HG03442 (cell line): ENCODE measurements at regions not wholly inside any gene's neighbourhood (a gene's known extent, or its start where the extent isn't known, plus 50 kb on each side); places are given as distances from the start of the nearest gene placed in this dataset.

ENCODE experiments used
- ATAC-seq: cut with Tn5 transposase; IDR thresholded peaks from one replicate; pipeline ENCODE4 v1.9.1; 2021; ENCODE audit warnings: mild to moderate bottlenecking, moderate library complexity; ENCODE audit not compliant: unreplicated experiment

DNA sequence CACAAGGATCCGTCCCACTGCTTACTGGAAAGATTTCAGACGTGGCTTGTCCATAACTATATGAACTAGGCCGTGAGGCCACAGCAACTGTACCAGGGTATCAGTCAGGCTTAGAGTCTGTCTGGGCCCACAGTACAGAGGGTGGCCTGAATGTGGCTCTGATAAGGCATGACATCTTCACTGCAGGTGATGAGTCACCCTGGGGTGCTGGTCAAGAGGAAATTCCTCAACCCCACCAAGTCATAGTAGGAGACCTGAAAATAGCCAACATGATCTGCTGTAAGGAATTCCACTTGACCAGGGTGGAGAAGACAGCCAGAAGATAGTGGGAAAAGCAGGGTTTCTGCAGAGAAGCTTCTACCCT, 107.7 kb downstream of the INHBB start:
- no peak for ATAC-seq

DNA sequence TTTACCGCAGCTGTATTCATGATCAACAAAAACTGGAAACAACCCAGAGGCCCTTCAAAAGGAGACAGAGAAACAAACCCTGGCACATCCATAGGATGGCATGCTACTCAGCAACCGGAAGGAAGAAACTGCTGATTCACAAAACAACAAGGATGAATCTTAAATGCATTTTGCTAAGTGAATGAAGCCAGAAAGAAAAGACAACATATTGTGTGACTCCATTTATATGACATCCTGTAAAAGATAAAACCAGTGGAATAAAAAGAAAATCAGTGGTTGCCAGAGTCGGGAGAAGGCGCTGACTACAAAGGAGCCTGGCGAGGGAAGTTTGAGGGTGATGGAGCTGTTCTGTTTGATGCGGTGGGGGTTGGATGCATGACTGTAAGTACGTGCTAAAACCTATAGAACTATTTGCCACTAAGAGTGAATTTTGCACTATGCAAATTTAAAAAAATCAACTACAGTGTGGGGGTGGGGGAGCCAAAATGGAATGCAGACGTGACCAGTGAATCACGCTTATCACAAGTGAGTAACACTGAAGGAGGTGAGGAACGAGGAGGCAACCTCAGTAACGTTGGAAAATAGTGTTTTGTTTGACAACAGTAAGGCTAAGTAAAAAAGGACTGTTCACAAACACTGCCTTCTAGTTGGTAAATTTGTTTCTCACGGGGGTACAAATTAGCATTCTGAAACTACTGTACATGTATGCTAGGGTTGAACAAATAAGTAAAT, 108.9 kb downstream of the INHBB start:
- ATAC-seq = no peak

- ATAC-seq = no peak
These were observed 109.5 kb downstream of the INHBB start for GRCh38 chr2:120455390-120455789.

- ATAC-seq = no peak
These were observed 110.9 kb downstream of the INHBB start for GRCh38 chr2:120456867-120457266.

DNA sequence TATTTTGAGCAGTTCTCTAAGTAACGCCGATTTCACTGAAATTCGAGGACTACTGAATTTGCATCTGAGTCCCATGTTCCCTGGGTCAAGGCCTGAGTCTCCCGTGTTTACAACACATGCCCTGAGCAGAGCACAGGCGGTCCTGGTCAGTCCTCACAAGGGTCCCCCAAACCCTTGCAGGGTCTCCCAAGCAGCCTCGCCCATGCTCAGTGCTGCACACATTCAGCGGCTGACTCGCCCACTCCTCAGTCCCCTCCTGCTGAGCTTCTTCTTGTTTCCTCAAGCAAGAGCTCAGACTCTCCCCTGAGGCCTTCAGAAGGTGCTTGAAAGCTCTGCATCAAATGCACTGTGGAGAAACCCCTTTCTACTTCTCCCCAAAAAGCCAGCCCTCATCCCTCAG, 114.6 kb downstream of the INHBB start:
- ATAC-seq = no peak

DNA sequence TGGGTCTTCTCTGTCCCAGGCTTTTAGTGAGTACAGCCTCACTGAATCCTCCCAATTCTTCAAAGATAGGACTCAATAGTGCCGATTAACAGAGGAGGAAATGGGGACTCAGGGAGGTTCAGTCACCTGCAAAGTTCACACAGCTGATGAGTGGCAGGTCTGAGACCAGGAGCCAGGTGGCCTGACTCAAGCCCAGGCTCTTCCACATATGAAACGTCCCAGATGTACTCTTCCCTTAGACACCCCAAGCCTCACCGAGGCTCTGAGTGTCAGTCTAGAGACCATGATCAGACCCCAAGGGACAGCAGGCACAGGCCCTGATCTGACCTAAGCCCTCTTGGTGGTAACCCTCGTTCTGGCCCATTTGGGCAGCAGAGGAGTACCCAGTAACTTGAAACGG, 115.2 kb downstream of the INHBB start:
- no peak for ATAC-seq

DNA sequence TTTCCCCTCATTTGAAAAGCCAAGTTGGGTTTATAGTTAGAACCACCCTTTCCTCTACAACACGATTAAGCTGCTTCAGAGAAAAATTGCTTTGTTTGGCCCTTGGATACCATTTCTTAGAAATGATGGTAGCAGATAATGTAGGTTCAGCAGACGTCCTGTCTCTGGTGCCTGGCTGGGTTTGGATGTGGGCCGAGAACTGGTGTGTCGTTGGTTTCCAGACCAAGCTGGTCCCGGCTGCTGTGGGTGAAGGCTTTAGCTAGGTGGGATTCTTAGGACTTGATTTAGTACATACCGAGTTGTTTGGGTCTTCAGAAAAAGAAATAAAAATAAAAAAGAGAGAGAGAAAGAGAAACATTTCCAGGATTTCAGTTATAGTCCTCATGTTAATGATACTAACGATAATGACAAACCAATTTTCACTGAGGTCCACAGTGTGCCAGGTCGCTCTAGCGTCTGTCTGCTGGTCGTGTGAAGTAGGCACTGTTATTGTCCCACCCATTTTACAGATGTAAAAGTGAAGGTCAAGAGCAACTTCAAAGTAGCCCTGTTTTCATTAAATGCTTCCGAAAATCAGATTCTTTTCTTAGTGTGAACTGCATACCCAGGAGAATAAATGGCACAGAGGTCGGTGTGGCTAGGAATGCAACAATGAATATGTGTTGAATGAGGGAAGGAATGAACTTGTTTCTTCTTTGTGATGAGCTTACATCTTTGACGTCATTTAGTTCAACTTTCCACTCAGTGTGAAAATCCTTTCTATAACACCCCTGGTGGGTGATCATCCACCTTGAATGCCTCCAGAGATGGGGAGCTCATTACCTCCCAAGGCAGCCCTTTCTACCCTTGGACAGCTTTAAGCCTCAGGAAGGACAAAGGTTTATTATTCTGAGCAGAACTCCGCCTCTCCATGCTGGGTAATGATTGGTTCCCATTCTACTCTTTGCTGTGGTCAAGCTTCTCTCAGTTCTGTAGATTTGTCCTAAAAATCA, 115.9 kb downstream of the INHBB start:
- no peak for ATAC-seq

GRCh38 chr2:120463527-120463926, 117.6 kb downstream of the INHBB start:
- ATAC-seq = no peak

DNA sequence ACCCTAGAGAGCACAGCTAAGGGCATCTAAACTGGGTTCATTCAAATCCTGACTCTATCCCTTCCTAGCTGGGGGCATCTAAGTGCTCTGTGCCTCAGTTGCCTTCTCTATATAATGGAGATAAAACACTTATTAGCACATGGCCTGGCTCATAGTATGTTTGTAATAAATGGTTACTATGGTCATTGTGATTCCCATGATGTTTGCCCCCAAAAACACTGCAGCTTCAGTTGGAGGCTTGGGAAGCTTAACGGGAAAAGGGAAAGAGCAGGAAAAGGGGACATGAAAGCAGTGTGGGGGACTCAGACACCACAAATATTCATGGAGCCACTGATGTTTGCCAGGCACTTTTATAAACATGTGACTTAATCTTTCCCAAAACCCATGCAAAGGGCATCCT, 118.1 kb downstream of the INHBB start:
- no peak for ATAC-seq

- ATAC-seq = no peak
These were observed 118.6 kb downstream of the INHBB start for GRCh38 chr2:120464448-120464931.

DNA sequence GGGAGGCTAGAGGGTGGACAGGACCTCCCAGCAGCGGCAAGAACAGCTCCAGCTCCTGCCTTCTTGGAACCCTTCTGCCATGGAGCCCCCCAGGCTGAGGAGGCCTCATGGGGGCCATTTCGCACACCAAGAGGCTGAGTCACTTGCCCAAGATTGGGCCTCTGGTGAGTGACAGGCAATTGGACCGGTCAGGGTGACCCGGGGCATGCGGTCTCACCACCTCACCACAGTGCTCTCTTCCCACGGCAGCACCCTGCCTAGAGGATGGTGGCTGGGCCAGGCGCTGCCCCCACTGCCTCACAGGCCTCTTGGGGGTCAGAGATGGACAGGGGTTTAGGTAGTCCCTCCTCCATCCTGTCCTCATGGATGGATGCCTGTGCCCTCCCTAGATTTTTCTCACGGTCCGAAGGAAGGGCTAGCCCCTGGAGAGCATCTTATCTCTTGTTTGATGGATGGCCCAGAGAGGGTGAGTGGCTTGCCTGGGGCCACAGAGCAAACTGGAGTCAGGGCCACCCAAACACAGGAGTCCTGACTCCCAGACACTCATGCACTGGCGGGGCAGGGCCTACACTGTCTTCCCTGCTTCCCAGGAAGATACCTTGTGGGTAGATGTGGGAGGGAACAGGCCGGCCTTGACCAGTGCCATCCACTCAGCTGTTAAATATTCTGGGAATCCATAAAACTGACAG, 119.2 kb downstream of the INHBB start:
- ATAC-seq = no peak

- no peak for ATAC-seq
These were observed 119.7 kb downstream of the INHBB start for GRCh38 chr2:120465701-120465988.

GRCh38 chr2:120465989-120466703, 120.2 kb downstream of the INHBB start:
- ATAC-seq = no peak

DNA sequence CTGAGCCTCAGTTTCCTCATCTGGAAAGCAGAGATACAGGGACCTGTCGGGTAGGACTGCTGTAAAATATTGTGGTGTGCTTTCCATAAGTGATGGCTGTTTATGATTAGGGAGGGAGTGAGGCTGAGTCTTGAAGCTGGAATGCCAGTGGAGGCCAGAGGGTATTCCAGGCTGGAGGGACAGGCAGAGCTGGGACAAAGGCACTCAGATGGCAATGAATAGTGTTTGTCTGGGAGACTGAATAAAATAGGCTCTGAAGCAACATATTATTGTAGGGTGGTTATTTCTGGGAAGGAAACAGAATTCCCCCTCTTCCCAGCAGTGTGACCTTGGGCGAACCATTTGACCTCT, 120.7 kb downstream of the INHBB start:
- no peak for ATAC-seq

- ATAC-seq = no peak
These were observed 122.2 kb downstream of the INHBB start for GRCh38 chr2:120468136-120468535.

DNA sequence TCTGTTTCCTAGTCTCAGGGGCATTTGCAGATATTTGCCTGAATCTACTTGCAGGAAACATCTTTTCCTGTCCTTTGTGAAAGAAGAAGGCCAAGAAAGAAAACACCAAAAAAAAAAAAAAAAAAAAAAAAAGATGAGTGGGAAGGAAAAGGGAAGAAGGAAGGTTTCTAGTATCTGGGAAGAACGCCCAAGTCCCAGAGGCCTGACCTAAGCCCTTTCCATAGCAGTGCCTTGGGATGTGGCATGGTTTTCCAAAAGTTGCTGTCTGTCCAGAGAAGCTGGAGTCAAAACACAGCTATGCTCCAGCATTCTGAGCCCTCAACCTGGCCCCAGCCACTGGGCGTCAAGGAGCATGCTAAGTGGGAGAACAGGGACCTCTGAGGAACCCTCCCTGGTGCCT, 123.5 kb downstream of the INHBB start:
- no peak for ATAC-seq

DNA sequence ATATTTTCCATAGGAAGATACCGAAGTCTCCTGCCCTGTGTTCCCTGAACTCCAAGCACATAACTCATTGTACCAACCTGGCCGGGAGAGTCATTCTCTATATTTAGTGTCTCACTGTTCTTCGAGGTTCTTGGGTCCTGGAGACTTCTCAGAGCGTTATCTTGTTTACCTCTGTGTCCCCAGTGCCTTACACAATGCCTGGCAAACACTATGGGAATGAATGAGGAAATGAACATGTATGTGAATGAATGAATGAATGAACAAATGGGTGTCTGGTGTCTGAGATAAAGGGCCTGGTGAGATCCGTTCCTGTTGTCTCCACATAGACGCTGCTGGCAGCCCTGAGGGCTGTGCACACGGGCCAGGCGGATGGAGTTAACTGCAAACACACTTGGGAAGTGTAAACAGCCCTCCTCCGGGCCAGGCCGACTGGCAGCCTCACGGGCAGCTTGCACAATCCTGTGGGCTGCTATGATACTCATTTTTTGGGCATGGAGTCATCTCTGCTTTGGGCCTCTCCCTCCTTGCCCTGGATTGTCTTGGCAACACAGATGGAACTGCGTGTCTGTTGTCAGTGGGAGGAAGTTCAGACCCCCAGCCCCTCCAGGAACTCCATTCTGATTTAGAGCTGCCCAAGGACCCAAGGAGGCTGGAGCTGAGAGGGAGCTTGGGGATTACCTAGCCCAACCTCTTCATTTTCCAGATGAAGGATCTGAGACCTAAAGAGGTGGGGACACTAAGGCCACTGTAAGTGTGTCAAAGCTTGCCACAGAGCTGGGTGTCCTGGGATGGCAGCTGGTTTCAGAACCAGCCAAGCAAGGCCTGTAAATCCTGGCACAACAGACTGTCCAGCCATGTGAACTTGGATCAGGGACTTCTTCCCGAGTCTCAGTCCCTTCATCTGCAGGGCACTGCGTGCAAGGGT, 124.4 kb downstream of the INHBB start:
- no peak for ATAC-seq

GRCh38 chr2:120471166-120471565, 125.2 kb downstream of the INHBB start:
- no peak for ATAC-seq

GRCh38 chr2:120472031-120472430, 126.1 kb downstream of the INHBB start:
- no peak for ATAC-seq

GRCh38 chr2:120472891-120473309, 127.0 kb downstream of the INHBB start:
- no peak for ATAC-seq
